Spleen (tissue), 7 donors: ENCODE measurements at regions not wholly inside any gene's neighbourhood (a gene's known extent, or its start where the extent isn't known, plus 50 kb on each side); places are given as distances from the start of the nearest gene placed in this dataset.

Experiments used
- CTCF ChIP-seq, 11 experiments: fragments of 200-600 bp in 7 of 11; fragments of 450-650 bp in 4 of 11; sonication (generic) in 4 of 11; IDR thresholded peaks in 8 of 11; conservative IDR thresholded peaks in 3 of 11; 1 replicate in 7 of 11; 2 replicates in 4 of 11; pipeline versions ENCODE4 v1.4.0 to v1.8.0; 2016 to 2021; ENCODE audit warnings: antibody characterized with exemption in 11 of 11, inconsistent platforms in 4 of 11, mild to moderate bottlenecking in 1 of 11
- POLR2A ChIP-seq, 3 donors: fragments of 450-650 bp; IDR thresholded peaks; one replicate each; pipeline ENCODE4 v1.5.1; 2017; ENCODE audit warnings: antibody characterized with exemption in 3 of 3, mild to moderate bottlenecking in 1 of 3
- donor health status: DM: no; HTN: no; CAD: no; lungs with moderate emphysema.
- donor health status: DM: no; HTN: no; CAD: no.
- donor health status: DM: no; HTN: no; CAD: no.

GRCh38 chr14:94923786-94924185 lies 153.9 kb upstream of the GSC start:
- TF ChIP-seq CTCF (IDR thresholded peaks at IDR 0.05 in 8 of 11, conservative IDR thresholded peaks at IDR 0.05 in 3 of 11) (no peak), POLR2A (IDR thresholded peaks at IDR 0.05) (no peak)
